RWPE2 (cell line): ENCODE measurements at regions not wholly inside any gene's neighbourhood (a gene's known extent, or its start where the extent isn't known, plus 50 kb on each side); places are given as distances from the start of the nearest gene placed in this dataset.
"Not testable (repeated sequence)": the region's sequence is repeated elsewhere in the genome, so short reads cannot be mapped to it uniquely, and the experiment has no call there.

Source experiments
- ATAC-seq: fragments of 200-7000 bp; cut with Tn5 transposase; 3 replicates; pipeline ENCODE4 v1.9.1; 2021; ENCODE audit warnings: low read depth
- DNase-seq: peaks from one replicate; pipeline ENCODE4 v3.0.0-alpha.2; 2020; ENCODE audit warnings: low spot score
- H3K27ac ChIP-seq: fragments of 450-650 bp; 2 replicates; pipeline ENCODE4 v1.5.1; 2017; ENCODE audit warnings: mild to moderate bottlenecking; ENCODE audit not compliant: poor library complexity, severe bottlenecking
- H3K27me3 ChIP-seq: fragments of 250-450 bp; sonication (Bioruptor Pico); 2 replicates; pipeline ENCODE4 v1.5.1; 2021; ENCODE audit warnings: mild to moderate bottlenecking, moderate library complexity; ENCODE audit not compliant: insufficient read depth, poor library complexity, severe bottlenecking
- H3K36me3 ChIP-seq: fragments of 250-450 bp; sonication (Bioruptor Pico); 2 replicates; pipeline ENCODE4 v1.5.1; 2020; ENCODE audit warnings: low read depth, mild to moderate bottlenecking, moderate library complexity
- H3K4me1 ChIP-seq: fragments of 250-450 bp; sonication (Bioruptor Pico); 2 replicates; pipeline ENCODE4 v1.5.1; 2021; ENCODE audit warnings: mild to moderate bottlenecking, moderate library complexity; ENCODE audit not compliant: insufficient read depth, poor library complexity, severe bottlenecking
- H3K4me3 ChIP-seq: fragments of 250-450 bp; sonication (Bioruptor Pico); 2 replicates; pipeline ENCODE4 v1.5.1; 2021; ENCODE audit warnings: mild to moderate bottlenecking, moderate library complexity; ENCODE audit not compliant: severe bottlenecking
- H3K9me3 ChIP-seq: fragments of 250-450 bp; sonication (Bioruptor Pico); 2 replicates; pipeline ENCODE4 v1.5.1; 2021; ENCODE audit warnings: mild to moderate bottlenecking, moderate library complexity; ENCODE audit not compliant: severe bottlenecking
- TF ChIP-seq, protein P1 (sequence below): fragments of 450-650 bp; IDR thresholded peaks from one replicate; pipeline ENCODE4 v1.5.1; 2017; ENCODE audit warnings: mild to moderate bottlenecking, moderate library complexity; ENCODE audit not compliant: poor library complexity, severe bottlenecking

DNA sequence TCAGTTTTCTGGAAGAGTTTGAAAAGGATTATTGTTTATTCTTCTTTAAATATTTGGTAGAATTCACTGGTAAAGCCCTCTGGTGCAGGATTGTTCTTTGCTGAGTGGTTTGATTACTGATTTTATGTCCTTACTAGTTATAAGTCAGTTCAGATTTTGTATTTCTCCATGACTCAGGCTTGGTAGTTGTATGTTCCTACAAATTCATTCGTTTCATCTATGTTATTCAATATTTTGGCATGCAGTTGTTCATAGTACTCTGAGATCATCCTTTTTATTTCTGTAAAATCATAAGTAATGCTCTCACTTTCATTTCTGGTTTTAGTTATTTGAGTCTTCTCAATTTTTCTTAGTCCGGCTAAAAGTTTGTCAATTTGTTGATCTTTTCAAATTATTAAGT, 58.1 kb upstream of the CRYM start:
- Histone ChIP-seq H3K36me3 (no peaks in the 10 kb centered on the region), H3K9me3 (no peaks in the 10 kb centered on the region), H3K27ac (no peak overlapping the region), H3K4me1 (no peaks in the 10 kb centered on the region), H3K27me3 (no peaks in the 10 kb centered on the region), H3K4me3 (no peak overlapping the region)
- TF ChIP-seq, protein P1, sequence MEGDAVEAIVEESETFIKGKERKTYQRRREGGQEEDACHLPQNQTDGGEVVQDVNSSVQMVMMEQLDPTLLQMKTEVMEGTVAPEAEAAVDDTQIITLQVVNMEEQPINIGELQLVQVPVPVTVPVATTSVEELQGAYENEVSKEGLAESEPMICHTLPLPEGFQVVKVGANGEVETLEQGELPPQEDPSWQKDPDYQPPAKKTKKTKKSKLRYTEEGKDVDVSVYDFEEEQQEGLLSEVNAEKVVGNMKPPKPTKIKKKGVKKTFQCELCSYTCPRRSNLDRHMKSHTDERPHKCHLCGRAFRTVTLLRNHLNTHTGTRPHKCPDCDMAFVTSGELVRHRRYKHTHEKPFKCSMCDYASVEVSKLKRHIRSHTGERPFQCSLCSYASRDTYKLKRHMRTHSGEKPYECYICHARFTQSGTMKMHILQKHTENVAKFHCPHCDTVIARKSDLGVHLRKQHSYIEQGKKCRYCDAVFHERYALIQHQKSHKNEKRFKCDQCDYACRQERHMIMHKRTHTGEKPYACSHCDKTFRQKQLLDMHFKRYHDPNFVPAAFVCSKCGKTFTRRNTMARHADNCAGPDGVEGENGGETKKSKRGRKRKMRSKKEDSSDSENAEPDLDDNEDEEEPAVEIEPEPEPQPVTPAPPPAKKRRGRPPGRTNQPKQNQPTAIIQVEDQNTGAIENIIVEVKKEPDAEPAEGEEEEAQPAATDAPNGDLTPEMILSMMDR, result no peak
- DNase-seq (no peak), ATAC-seq (no peak)

DNA sequence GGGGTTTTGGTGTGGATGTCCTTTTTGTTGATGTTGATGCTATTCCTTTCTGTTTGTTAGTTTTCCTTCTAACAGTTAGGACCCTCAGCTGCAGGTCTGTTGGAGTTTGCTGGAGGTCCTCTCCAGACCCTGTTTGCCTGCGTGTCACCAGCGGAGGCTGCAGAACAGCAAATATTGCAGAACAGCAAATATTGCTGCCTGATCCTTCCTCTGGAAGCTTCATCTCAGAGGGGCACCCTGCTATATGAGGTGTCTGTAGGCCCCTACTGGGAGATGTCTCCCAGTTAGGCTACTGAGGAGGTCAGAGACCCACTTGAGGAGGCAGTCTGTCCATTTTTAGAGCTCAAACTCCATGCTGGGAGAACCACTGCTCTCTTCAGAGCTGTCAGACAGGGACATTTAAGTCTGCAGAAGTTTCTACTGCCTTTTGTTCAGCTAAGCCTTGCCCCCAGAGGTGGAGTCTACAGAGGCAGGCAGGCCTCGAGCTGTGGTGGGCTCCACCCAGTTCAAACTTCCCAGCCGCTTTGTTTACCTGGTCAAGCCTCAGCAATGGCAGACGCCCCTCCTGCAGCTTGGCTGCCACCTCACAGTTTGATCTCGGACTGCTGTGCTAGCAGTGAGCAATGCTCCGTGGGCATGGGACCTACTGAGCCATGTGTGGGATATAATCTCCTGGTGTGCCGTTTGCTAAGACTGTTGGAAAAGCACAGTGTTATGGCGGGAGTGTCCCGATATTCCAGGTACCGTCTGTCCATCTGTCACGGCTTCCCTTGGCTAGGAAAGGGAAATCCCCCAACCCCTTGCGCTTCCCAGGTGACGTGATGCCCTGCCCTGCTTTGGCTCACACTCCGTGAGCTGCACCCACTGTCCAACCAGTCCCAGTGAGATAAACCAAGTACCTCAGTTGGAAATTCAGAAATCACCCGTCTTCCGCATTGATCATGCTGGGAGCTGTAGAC, 56.4 kb upstream of the CRYM start:
- not testable (repeated sequence) for ATAC-seq

DNA sequence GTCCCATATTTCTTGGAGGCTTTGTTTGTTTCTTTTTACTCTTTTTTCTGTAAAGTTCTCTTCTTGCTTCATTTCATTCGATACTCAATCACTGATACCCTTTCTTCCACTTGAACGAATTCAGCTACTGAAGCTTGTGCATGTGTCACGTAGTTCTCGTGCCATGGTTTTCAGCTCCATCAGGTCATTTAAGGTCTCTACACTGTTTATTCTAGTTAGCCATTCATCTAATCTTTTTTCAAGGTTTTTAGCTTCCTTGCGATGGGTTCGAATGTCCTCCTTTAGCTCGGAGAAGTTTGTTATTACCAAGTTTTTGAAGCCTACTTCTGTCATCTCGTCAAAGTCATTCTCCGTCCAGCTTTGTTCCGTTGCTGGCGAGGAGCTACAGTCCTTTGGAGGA, 55.6 kb upstream of the CRYM start:
- H3K9me3 ChIP-seq, H3K4me3 ChIP-seq, DNase-seq: not testable (repeated sequence)

More for the DNA sequence above, 56.4 kb upstream of the CRYM start:
- not testable (repeated sequence) for H3K27me3 ChIP-seq, DNase-seq, H3K36me3 ChIP-seq, H3K27ac ChIP-seq, H3K9me3 ChIP-seq, H3K4me1 ChIP-seq, H3K4me3 ChIP-seq

More for the DNA sequence above, 55.6 kb upstream of the CRYM start:
- not testable (repeated sequence) for H3K36me3 ChIP-seq, ATAC-seq, H3K27ac ChIP-seq, H3K4me1 ChIP-seq, H3K27me3 ChIP-seq
